Adrenal gland (tissue), 5 donors: ENCODE measurements at regions not wholly inside any gene's neighbourhood (a gene's known extent, or its start where the extent isn't known, plus 50 kb on each side); places are given as distances from the start of the nearest gene placed in this dataset.

Source experiments
- CTCF ChIP-seq, 6 experiments: fragments of 450-650 bp in 4 of 6; fragments of 200-600 bp in 2 of 6; sonication (generic) in 1 of 6; IDR thresholded peaks; 1 replicate in 5 of 6; 2 replicates in 1 of 6; pipeline versions ENCODE4 v1.5.1 to v1.8.0; 2016 to 2021; ENCODE audit warnings: antibody characterized with exemption in 6 of 6, mild to moderate bottlenecking in 2 of 6, moderate library complexity in 1 of 6
- POLR2A ChIP-seq, 2 donors: fragments of 450-650 bp; IDR thresholded peaks; one replicate each; pipeline ENCODE4 v1.6.1; 2017; ENCODE audit warnings: antibody characterized with exemption in 2 of 2, mild to moderate bottlenecking in 2 of 2, moderate library complexity in 1 of 2
- donor health status: DM: no; HTN: no; CAD: no.

DNA sequence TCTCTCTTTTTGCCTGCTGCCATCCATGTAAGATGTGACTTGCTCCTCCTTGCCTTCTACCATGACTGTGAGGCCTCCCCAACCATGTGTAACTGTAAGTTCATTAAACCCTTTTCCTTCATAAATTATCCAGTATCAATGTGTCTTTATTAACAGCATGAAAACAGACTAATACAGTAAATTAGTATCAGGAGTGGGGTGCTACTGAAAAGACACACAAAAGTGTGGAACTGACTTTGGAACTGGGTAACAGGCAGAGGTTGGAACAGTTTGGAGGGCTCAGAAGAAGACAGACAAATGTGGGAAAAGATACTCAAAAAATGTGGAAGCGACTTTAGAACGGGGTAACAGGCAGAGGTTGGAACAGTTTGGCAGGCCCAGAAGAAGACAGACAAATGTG lies 189.4 kb downstream of the HTR1B start:
- no peak for TF ChIP-seq POLR2A (IDR thresholded peaks at IDR 0.05)
- TF ChIP-seq CTCF (IDR thresholded peaks at IDR 0.05): no peak
